ENCODE measurements at regions not wholly inside any gene's neighbourhood (a gene's known extent, or its start where the extent isn't known, plus 50 kb on each side); places are given as distances from the start of the nearest gene placed in this dataset.

GRCh38 chr13:111043575-111043982 lies 71.5 kb upstream of the ARHGEF7 start:
- Histone ChIP-seq H4K20me1 (ENCODE audit: control insufficient read depth, extremely low read depth, insufficient read depth, low read length) (no peaks in the 10 kb centered on the region), H3K4me3 (ENCODE audit: control insufficient read depth in 2 of 3, extremely low read depth in 1 of 3, insufficient read depth in 2 of 3, low read depth in 1 of 3, low read length in 3 of 3) (no peak overlapping the region), H3K9me3 (ENCODE audit: control insufficient read depth, low read depth, low read length) (peaks cover 4% of the 10 kb centered on the region), H3K9ac (ENCODE audit: control insufficient read depth, extremely low read depth, insufficient read depth, low read length) (no peak overlapping the region), H3K27me3 (ENCODE audit: control insufficient read depth, extremely low read depth, insufficient read depth, low read length) (peaks cover 6% of the 10 kb centered on the region), H2AFZ (ENCODE audit: control insufficient read depth, low read length) (no peak overlapping the region), H3K36me3 (ENCODE audit: control insufficient read depth in 2 of 2, extremely low read depth in 1 of 2, insufficient read depth in 2 of 2, low read length in 2 of 2) (no peaks in the 10 kb centered on the region), H3K79me2 (ENCODE audit: control insufficient read depth, insufficient read depth, low read length) (no peaks in the 10 kb centered on the region), H3K4me2 (ENCODE audit: control insufficient read depth, extremely low read depth, insufficient read depth, low read depth, low read length) (no peak overlapping the region), H3K9me1 (ENCODE audit: control insufficient read depth, extremely low read depth, insufficient read depth, low read length) (no peaks in the 10 kb centered on the region), H3K27ac (ENCODE audit: control insufficient read depth, insufficient read depth, low read length) (no peak overlapping the region), H3K4me1 (ENCODE audit: control insufficient read depth, extremely low read depth, insufficient read depth, low read length) (no peaks in the 10 kb centered on the region)
- no peak for TF ChIP-seq EZH2 (IDR thresholded peaks at IDR 0.05; ENCODE audit: low read length)
- TF ChIP-seq CTCF (optimal IDR thresholded peaks at IDR 0.05 in 1 of 3, IDR thresholded peaks at IDR 0.05 in 1 of 3, conservative IDR thresholded peaks at IDR 0.05 in 1 of 3; ENCODE audit: extremely low read depth in 1 of 3, insufficient read depth in 2 of 3, low read length in 3 of 3) = no peak
- DNase-seq (ENCODE audit: low read depth, low spot score) (no peak), FAIRE-seq (no peak)
- dilution Hi-C loops (cut with MboI; ENCODE audit: extremely low pct_ligation_motif_present, low sequenced_read_pairs) = no loop called here

- peaks cover 4% of the 10 kb centered on the region for H3K9me3 ChIP-seq (ENCODE audit: control insufficient read depth, low read depth, low read length)
- H2AFZ ChIP-seq (ENCODE audit: control insufficient read depth, low read length) = no peak overlapping the region
- H3K27me3 ChIP-seq (ENCODE audit: control insufficient read depth, extremely low read depth, insufficient read depth, low read length) = peaks cover 13% of the 10 kb centered on the region
- FAIRE-seq (no peak), DNase-seq (ENCODE audit: low read depth, low spot score) (no peak)
- H4K20me1 ChIP-seq (ENCODE audit: control insufficient read depth, extremely low read depth, insufficient read depth, low read length) = no peaks in the 10 kb centered on the region
- no peak overlapping the region for H3K4me3 ChIP-seq (ENCODE audit: control insufficient read depth in 2 of 3, extremely low read depth in 1 of 3, insufficient read depth in 2 of 3, low read depth in 1 of 3, low read length in 3 of 3)
- H3K9ac ChIP-seq (ENCODE audit: control insufficient read depth, extremely low read depth, insufficient read depth, low read length) = no peak overlapping the region
- no peak overlapping the region for H3K27ac ChIP-seq (ENCODE audit: control insufficient read depth, insufficient read depth, low read length)
- dilution Hi-C loops (cut with MboI; ENCODE audit: extremely low pct_ligation_motif_present, low sequenced_read_pairs) = no loop called here
- no peaks in the 10 kb centered on the region for H3K79me2 ChIP-seq (ENCODE audit: control insufficient read depth, insufficient read depth, low read length)
- no peak overlapping the region for H3K4me2 ChIP-seq (ENCODE audit: control insufficient read depth, extremely low read depth, insufficient read depth, low read depth, low read length)
- no peaks in the 10 kb centered on the region for H3K9me1 ChIP-seq (ENCODE audit: control insufficient read depth, extremely low read depth, insufficient read depth, low read length)
- TF ChIP-seq CTCF (optimal IDR thresholded peaks at IDR 0.05 in 1 of 3, IDR thresholded peaks at IDR 0.05 in 1 of 3, conservative IDR thresholded peaks at IDR 0.05 in 1 of 3; ENCODE audit: extremely low read depth in 1 of 3, insufficient read depth in 2 of 3, low read length in 3 of 3) (no peak), EZH2 (IDR thresholded peaks at IDR 0.05; ENCODE audit: low read length) (no peak)
- H3K36me3 ChIP-seq (ENCODE audit: control insufficient read depth in 2 of 2, extremely low read depth in 1 of 2, insufficient read depth in 2 of 2, low read length in 2 of 2) = no peaks in the 10 kb centered on the region
- no peaks in the 10 kb centered on the region for H3K4me1 ChIP-seq (ENCODE audit: control insufficient read depth, extremely low read depth, insufficient read depth, low read length)
These were observed 72.4 kb upstream of the ARHGEF7 start for GRCh38 chr13:111042661-111043226.
